ENCODE measurements at regions not wholly inside any gene's neighbourhood (a gene's known extent, or its start where the extent isn't known, plus 50 kb on each side); places are given as distances from the start of the nearest gene placed in this dataset.
"Not testable (repeated sequence)": the region's sequence is repeated elsewhere in the genome, so short reads cannot be mapped to it uniquely, and the experiment has no call there.

DNA sequence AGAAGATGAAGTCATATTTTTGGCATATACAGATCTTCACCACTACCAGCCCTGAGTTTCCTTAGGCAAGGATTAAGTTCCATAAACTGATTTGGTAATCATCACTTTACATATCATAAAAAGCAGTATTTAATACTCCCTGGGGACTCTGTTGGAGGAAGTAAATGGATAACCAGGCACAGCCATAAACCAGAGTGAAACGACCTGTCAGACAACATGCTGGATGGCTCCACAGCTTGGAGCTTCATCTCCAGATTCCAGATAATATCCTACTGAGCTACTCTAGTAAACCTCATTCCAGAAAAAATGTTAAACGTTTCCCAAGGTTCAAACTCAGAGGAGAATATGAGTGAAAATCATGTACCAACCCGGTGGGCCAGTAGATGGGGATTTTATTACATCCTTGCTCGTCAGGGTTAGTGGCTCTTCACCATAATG is 109.2 kb downstream of the BASP1 start:
- H3K4me3 Mint-ChIP-seq = no peak overlapping the region
- no peak for DNase-seq
- no peak for ATAC-seq
- H3K4me1 Mint-ChIP-seq = no peaks in the 10 kb centered on the region
- no peak overlapping the region for H3K27ac Mint-ChIP-seq
- no peaks in the 10 kb centered on the region for H3K27me3 Mint-ChIP-seq
- no peaks in the 10 kb centered on the region for H3K36me3 Mint-ChIP-seq (ENCODE audit: low read depth)
- H3K9me3 Mint-ChIP-seq = peaks cover 13% of the 10 kb centered on the region

DNA sequence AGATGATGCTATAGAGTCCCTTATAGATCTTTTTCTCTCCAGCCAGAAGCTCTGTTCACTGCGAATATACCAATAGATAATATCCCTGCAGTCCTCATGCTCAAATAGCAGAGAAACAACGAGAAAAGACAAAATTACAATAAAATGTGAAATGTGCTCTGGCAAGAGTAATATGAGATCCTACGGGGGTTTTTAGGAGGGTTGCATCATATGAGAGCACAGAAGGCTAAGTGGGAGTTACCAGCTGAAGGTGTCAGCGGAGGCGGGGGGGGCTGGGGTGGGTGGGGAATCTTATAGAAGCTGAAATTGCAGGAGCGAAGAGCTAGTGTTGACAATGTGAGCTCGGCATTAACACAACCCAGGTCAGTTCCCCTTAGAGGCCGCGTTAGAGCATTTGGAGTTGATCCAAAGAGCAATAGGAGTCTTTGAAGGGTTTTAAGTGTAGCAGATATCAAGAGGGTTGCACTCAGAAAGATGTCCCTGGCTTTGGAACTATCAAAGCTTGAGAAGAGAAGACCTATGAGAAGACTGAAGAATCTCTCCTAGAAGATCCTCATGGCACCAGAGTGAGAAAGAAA is 109.7 kb downstream of the BASP1 start:
- peaks cover 13% of the 10 kb centered on the region for H3K9me3 Mint-ChIP-seq
- DNase-seq (no peak), ATAC-seq (no peak)
- no peak overlapping the region for H3K27ac Mint-ChIP-seq
- H3K4me1 Mint-ChIP-seq = no peaks in the 10 kb centered on the region
- H3K4me3 Mint-ChIP-seq = no peak overlapping the region
- no peaks in the 10 kb centered on the region for H3K36me3 Mint-ChIP-seq (ENCODE audit: low read depth)
- no peaks in the 10 kb centered on the region for H3K27me3 Mint-ChIP-seq

- Mint-ChIP-seq H3K36me3 (ENCODE audit: low read depth) (no peaks in the 10 kb centered on the region), H3K27ac (no peak overlapping the region), H3K4me1 (no peaks in the 10 kb centered on the region), H3K9me3 (peaks cover 30% of the 10 kb centered on the region), H3K4me3 (no peak overlapping the region), H3K27me3 (no peaks in the 10 kb centered on the region)
- DNase-seq (no peak), ATAC-seq (no peak)
Measured at GRCh38 chr5:17329571-17329970, 112.1 kb downstream of the BASP1 start.

- no peak overlapping the region for H3K27ac Mint-ChIP-seq
- ATAC-seq (no peak), DNase-seq (no peak)
- H3K27me3 Mint-ChIP-seq = no peaks in the 10 kb centered on the region
- H3K36me3 Mint-ChIP-seq (ENCODE audit: low read depth) = no peaks in the 10 kb centered on the region
- H3K4me1 Mint-ChIP-seq = no peaks in the 10 kb centered on the region
- H3K9me3 Mint-ChIP-seq = peaks cover 30% of the 10 kb centered on the region
- H3K4me3 Mint-ChIP-seq = no peak overlapping the region
Measured at GRCh38 chr5:17330386-17330785, 113.0 kb downstream of the BASP1 start.

DNA sequence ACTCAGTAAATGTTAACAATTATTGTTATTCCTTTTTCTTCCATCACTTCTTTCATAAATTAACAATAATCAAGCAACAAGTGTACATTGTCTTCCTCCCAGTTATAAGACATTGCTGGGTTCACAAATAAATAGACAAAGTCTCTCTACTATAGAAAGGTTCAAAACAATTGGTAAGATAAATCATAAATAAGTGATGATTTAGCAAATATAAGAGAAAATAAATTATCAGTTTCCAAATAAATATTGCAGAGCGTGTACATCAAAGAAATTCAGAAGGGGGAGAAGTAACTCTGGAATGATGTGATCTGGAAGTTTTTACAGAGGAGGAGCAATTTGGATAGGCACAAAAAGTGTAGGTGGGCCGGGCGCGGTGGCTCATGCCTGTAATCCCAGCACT is 114.2 kb downstream of the BASP1 start:
- Mint-ChIP-seq H3K36me3 (ENCODE audit: low read depth) (no peaks in the 10 kb centered on the region), H3K27ac (no peak overlapping the region), H3K27me3 (no peaks in the 10 kb centered on the region), H3K9me3 (peaks cover 30% of the 10 kb centered on the region), H3K4me3 (no peak overlapping the region), H3K4me1 (no peaks in the 10 kb centered on the region)
- no peak for DNase-seq
- no peak for ATAC-seq

GRCh38 chr5:17333755-17334154 is 116.3 kb downstream of the BASP1 start:
- Mint-ChIP-seq H3K9me3 (peaks cover 27% of the 10 kb centered on the region), H3K4me3 (no peak overlapping the region), H3K36me3 (ENCODE audit: low read depth) (no peaks in the 10 kb centered on the region), H3K27me3 (no peaks in the 10 kb centered on the region), H3K4me1 (no peaks in the 10 kb centered on the region), H3K27ac (no peak overlapping the region)
- DNase-seq (no peak), ATAC-seq (no peak)

GRCh38 chr5:17336054-17336453 is 118.6 kb downstream of the BASP1 start:
- no peaks in the 10 kb centered on the region for H3K36me3 Mint-ChIP-seq (ENCODE audit: low read depth)
- ATAC-seq (no peak), DNase-seq (no peak)
- H3K27ac Mint-ChIP-seq = no peak overlapping the region
- H3K27me3 Mint-ChIP-seq = no peaks in the 10 kb centered on the region
- no peak overlapping the region for H3K4me3 Mint-ChIP-seq
- H3K9me3 Mint-ChIP-seq = peaks cover 22% of the 10 kb centered on the region
- no peaks in the 10 kb centered on the region for H3K4me1 Mint-ChIP-seq

GRCh38 chr5:17336723-17337122 is 119.3 kb downstream of the BASP1 start:
- H3K4me1 Mint-ChIP-seq; H3K4me3 Mint-ChIP-seq; H3K27ac Mint-ChIP-seq; DNase-seq; H3K27me3 Mint-ChIP-seq; ATAC-seq; H3K36me3 Mint-ChIP-seq (ENCODE audit: low read depth): not testable (repeated sequence)
- peaks cover 21% of the 10 kb centered on the region for H3K9me3 Mint-ChIP-seq

- DNase-seq = no peak
- Mint-ChIP-seq H3K36me3 (ENCODE audit: low read depth) (no peaks in the 10 kb centered on the region), H3K27me3 (no peaks in the 10 kb centered on the region), H3K4me1 (peaks cover 3% of the 10 kb centered on the region), H3K27ac (no peak overlapping the region), H3K4me3 (no peak overlapping the region), H3K9me3 (peaks cover 4% of the 10 kb centered on the region)
- ATAC-seq = no peak
Measured at GRCh38 chr5:17339841-17340240, 122.4 kb downstream of the BASP1 start.

GRCh38 chr5:17340379-17340778 is 122.9 kb downstream of the BASP1 start:
- H3K4me1 Mint-ChIP-seq = peaks cover 3% of the 10 kb centered on the region
- ATAC-seq (no peak), DNase-seq (no peak)
- no peak overlapping the region for H3K4me3 Mint-ChIP-seq
- H3K27ac Mint-ChIP-seq = no peak overlapping the region
- no peaks in the 10 kb centered on the region for H3K27me3 Mint-ChIP-seq
- H3K9me3 Mint-ChIP-seq = peaks cover 9% of the 10 kb centered on the region
- no peaks in the 10 kb centered on the region for H3K36me3 Mint-ChIP-seq (ENCODE audit: low read depth)

DNA sequence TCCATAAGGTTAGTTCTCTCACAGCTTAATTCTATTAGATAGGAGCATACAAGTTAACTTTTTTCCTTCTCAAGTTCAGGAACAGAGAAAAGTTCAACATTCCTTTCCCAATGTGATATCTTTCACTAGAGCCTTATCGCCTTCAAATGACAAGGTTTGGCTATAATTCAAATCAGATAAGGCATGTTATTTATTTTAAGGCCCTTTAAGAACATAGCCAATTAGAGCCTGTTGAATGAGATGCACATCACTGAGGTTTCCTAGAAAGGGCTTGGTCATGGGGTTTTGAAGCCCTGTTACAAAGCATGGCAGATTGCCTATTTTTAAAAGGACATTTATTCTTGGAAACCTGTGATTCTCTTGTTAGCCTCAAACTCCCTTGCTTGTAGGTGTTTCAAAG is 123.4 kb downstream of the BASP1 start:
- Mint-ChIP-seq H3K36me3 (ENCODE audit: low read depth) (no peaks in the 10 kb centered on the region), H3K27me3 (no peaks in the 10 kb centered on the region), H3K27ac (no peak overlapping the region), H3K4me1 (peaks cover 3% of the 10 kb centered on the region), H3K4me3 (no peak overlapping the region), H3K9me3 (peaks cover 9% of the 10 kb centered on the region)
- ATAC-seq (no peak), DNase-seq (no peak)

GRCh38 chr5:17343675-17344074 is 126.2 kb downstream of the BASP1 start:
- H3K36me3 Mint-ChIP-seq (ENCODE audit: low read depth) = no peaks in the 10 kb centered on the region
- H3K27ac Mint-ChIP-seq = no peak overlapping the region
- peaks cover 4% of the 10 kb centered on the region for H3K9me3 Mint-ChIP-seq
- DNase-seq (no peak), ATAC-seq (no peak)
- no peaks in the 10 kb centered on the region for H3K27me3 Mint-ChIP-seq
- peaks cover 3% of the 10 kb centered on the region for H3K4me1 Mint-ChIP-seq
- no peak overlapping the region for H3K4me3 Mint-ChIP-seq

- peaks cover 3% of the 10 kb centered on the region for H3K4me1 Mint-ChIP-seq
- ATAC-seq (no peak), DNase-seq (no peak)
- no peak overlapping the region for H3K4me3 Mint-ChIP-seq
- H3K27ac Mint-ChIP-seq = no peak overlapping the region
- H3K36me3 Mint-ChIP-seq (ENCODE audit: low read depth) = no peaks in the 10 kb centered on the region
- H3K27me3 Mint-ChIP-seq = no peaks in the 10 kb centered on the region
- peaks cover 4% of the 10 kb centered on the region for H3K9me3 Mint-ChIP-seq
Measured at GRCh38 chr5:17346811-17347210, 129.4 kb downstream of the BASP1 start.

- no peak overlapping the region for H3K4me3 Mint-ChIP-seq
- no peaks in the 10 kb centered on the region for H3K27me3 Mint-ChIP-seq
- DNase-seq (no peak), ATAC-seq (no peak)
- H3K27ac Mint-ChIP-seq = no peak overlapping the region
- peaks cover 2% of the 10 kb centered on the region for H3K4me1 Mint-ChIP-seq
- no peaks in the 10 kb centered on the region for H3K9me3 Mint-ChIP-seq
- no peaks in the 10 kb centered on the region for H3K36me3 Mint-ChIP-seq (ENCODE audit: low read depth)
Measured at GRCh38 chr5:17352223-17352622, 134.8 kb downstream of the BASP1 start.

- no peaks in the 10 kb centered on the region for H3K36me3 Mint-ChIP-seq (ENCODE audit: low read depth)
- H3K4me3 Mint-ChIP-seq = no peak overlapping the region
- H3K27ac Mint-ChIP-seq = no peak overlapping the region
- no peaks in the 10 kb centered on the region for H3K27me3 Mint-ChIP-seq
- DNase-seq (no peak), ATAC-seq (no peak)
- H3K4me1 Mint-ChIP-seq = peaks cover 2% of the 10 kb centered on the region
- H3K9me3 Mint-ChIP-seq = peaks cover 12% of the 10 kb centered on the region
Measured at GRCh38 chr5:17354265-17354664, 136.8 kb downstream of the BASP1 start.
